IMR-90 (cell line): ENCODE measurements at regions not wholly inside any gene's neighbourhood (a gene's known extent, or its start where the extent isn't known, plus 50 kb on each side); places are given as distances from the start of the nearest gene placed in this dataset.

Experiments used
- CEBPB ChIP-seq: IDR thresholded peaks from 2 replicates; pipeline ENCODE4 v1.6.1; 2012; ENCODE audit warnings: low read depth, low read length, improper control_type of control experiment
- CTCF ChIP-seq: conservative IDR thresholded peaks from 2 replicates; pipeline ENCODE4 v1.5.1; 2012; ENCODE audit warnings: mild to moderate bottlenecking, low read depth, low read length, improper control_type of control experiment
- FOS ChIP-seq: fragments of 150-350 bp; IDR thresholded peaks from 2 replicates; pipeline ENCODE4 v1.6.1; 2016; ENCODE audit warnings: low read depth, low read length
- MAZ ChIP-seq: IDR thresholded peaks from 2 replicates; pipeline ENCODE4 v1.6.1; 2012; ENCODE audit warnings: low read depth, mild to moderate bottlenecking, low read length, improper control_type of control experiment, moderate library complexity, borderline replicate concordance
- POLR2A ChIP-seq: IDR thresholded peaks from 2 replicates; pipeline ENCODE4 v1.6.1; 2012; ENCODE audit warnings: mild to moderate bottlenecking, low read depth, low read length
- RFX5 ChIP-seq: IDR thresholded peaks from 2 replicates; pipeline ENCODE4 v1.8.0; 2012; ENCODE audit warnings: low read depth, mild to moderate bottlenecking, low read length, moderate library complexity
- USF2 ChIP-seq: fragments of 150-350 bp; IDR thresholded peaks from 2 replicates; pipeline ENCODE4 v1.6.1; 2017; ENCODE audit warnings: mild to moderate bottlenecking, antibody characterized with exemption, low read length, low read depth

DNA sequence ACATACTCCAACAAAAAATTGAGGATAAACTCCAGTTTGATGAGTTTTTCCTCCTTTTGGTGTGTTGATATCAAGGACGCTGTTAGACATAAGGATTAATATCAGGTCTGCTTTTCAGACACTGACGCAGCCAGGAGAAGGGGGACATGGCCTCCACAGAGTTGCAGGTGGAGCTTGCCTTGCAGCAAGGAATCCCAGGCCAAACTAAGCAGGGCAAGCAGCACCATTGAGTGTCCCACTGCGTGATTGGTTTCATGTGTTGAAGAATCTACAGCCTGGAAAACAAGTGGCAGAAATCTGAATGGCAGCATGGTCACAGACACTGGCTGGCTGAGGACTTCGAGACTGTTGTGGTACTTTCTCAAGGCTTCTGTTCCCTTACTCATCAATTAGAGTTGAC, 777.6 kb downstream of the KCNJ18 start:
- TF ChIP-seq CTCF = no peak
- no peak for TF ChIP-seq POLR2A
- no peak for TF ChIP-seq USF2
- TF ChIP-seq CEBPB = no peak
- TF ChIP-seq FOS = no peak
- no peak for TF ChIP-seq MAZ
- no peak for TF ChIP-seq RFX5
